ENCODE measurements at regions not wholly inside any gene's neighbourhood (a gene's known extent, or its start where the extent isn't known, plus 50 kb on each side); places are given as distances from the start of the nearest gene placed in this dataset.

DNA sequence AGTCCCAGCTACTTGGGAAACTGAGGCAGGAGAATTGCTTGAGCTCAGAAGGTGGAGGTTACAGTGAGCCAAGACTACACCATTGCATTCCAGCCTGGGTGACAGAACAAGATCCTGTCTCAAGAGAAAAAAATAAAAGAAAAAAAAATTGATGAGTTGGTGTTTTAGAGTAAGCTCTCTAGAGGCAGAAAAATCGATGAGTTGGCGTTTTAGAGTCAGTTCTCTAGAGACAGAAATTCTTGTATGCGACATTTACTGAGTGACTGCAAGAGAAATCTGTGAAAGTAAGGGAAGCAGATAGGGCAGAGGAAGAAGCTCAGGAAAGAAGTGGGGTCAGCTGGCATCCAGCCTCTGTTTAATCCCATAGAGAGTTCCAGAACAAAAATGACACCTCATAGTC lies 298.7 kb upstream of the ARRDC4 start:
- TF ChIP-seq, protein P1, sequence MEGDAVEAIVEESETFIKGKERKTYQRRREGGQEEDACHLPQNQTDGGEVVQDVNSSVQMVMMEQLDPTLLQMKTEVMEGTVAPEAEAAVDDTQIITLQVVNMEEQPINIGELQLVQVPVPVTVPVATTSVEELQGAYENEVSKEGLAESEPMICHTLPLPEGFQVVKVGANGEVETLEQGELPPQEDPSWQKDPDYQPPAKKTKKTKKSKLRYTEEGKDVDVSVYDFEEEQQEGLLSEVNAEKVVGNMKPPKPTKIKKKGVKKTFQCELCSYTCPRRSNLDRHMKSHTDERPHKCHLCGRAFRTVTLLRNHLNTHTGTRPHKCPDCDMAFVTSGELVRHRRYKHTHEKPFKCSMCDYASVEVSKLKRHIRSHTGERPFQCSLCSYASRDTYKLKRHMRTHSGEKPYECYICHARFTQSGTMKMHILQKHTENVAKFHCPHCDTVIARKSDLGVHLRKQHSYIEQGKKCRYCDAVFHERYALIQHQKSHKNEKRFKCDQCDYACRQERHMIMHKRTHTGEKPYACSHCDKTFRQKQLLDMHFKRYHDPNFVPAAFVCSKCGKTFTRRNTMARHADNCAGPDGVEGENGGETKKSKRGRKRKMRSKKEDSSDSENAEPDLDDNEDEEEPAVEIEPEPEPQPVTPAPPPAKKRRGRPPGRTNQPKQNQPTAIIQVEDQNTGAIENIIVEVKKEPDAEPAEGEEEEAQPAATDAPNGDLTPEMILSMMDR (conservative IDR thresholded peaks at IDR 0.05; ENCODE audit: low read depth, low read length), result no peak
- no peak overlapping the region for H3K4me3 ChIP-seq (ENCODE audit: low read depth, low read length)
- DNase-seq (ENCODE audit: low read depth), result no peak

GRCh38 chr15:97672586-97672985 lies 287.9 kb upstream of the ARRDC4 start:
- TF ChIP-seq, protein P1 (conservative IDR thresholded peaks at IDR 0.05; ENCODE audit: low read depth, low read length), result no peak
- DNase-seq (ENCODE audit: low read depth), result no peak
- no peak overlapping the region for H3K4me3 ChIP-seq (ENCODE audit: low read depth, low read length)

DNA sequence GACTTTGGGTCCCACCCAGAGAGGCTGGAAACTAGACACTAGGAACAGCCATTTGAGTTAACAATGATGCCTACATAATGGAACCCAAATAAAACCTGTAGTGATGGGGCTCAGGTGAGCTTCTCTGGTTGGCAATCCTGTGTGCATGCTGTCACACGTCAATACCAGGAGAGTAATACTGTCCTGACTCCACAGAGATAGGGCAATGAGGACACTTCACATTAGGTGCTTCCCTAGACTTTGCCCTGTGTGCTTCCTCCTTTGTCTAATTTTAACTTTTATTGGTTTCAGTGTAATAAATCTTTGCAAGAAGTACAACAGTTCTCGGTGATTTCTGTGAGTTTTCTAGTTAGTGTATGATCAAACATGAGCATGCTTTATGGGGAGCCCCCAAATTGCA lies 281.8 kb upstream of the ARRDC4 start:
- TF ChIP-seq, protein P1 (conservative IDR thresholded peaks at IDR 0.05; ENCODE audit: low read depth, low read length), result no peak
- no peak for DNase-seq (ENCODE audit: low read depth)

GRCh38 chr15:97679106-97679688 lies 281.3 kb upstream of the ARRDC4 start:
- no peak overlapping the region for H3K4me3 ChIP-seq (ENCODE audit: low read depth, low read length)
- TF ChIP-seq, protein P1 (conservative IDR thresholded peaks at IDR 0.05; ENCODE audit: low read depth, low read length), result no peak
- no peak for DNase-seq (ENCODE audit: low read depth)

More for the DNA sequence above, 281.8 kb upstream of the ARRDC4 start:
- no peak overlapping the region for H3K4me3 ChIP-seq (ENCODE audit: low read depth, low read length)

- DNase-seq (ENCODE audit: low read depth), result no peak
- no peak overlapping the region for H3K4me3 ChIP-seq (ENCODE audit: low read depth, low read length)
- TF ChIP-seq, protein P1 (conservative IDR thresholded peaks at IDR 0.05; ENCODE audit: low read depth, low read length), result no peak
Observed at GRCh38 chr15:97680606-97681220, 279.8 kb upstream of the ARRDC4 start.

GRCh38 chr15:97683831-97684230 lies 276.7 kb upstream of the ARRDC4 start:
- TF ChIP-seq, protein P1 (conservative IDR thresholded peaks at IDR 0.05; ENCODE audit: low read depth, low read length), result no peak
- H3K4me3 ChIP-seq (ENCODE audit: low read depth, low read length), result no peak overlapping the region
- no peak for DNase-seq (ENCODE audit: low read depth)

- TF ChIP-seq, protein P1 (conservative IDR thresholded peaks at IDR 0.05; ENCODE audit: low read depth, low read length), result no peak
- no peak for DNase-seq (ENCODE audit: low read depth)
- no peak overlapping the region for H3K4me3 ChIP-seq (ENCODE audit: low read depth, low read length)
Observed at GRCh38 chr15:97684249-97684648, 276.3 kb upstream of the ARRDC4 start.
